Liver (tissue), 7 donors: ENCODE measurements at regions not wholly inside any gene's neighbourhood (a gene's known extent, or its start where the extent isn't known, plus 50 kb on each side); places are given as distances from the start of the nearest gene placed in this dataset.

Experiments used
- DNase-seq: peaks from one replicate; pipeline ENCODE4 v3.0.0-alpha.2; 2017; ENCODE audit warnings: low spot score
- H3K27ac ChIP-seq, 2 donors: one replicate each; pipeline ENCODE4 v1.7.0; 2013; ENCODE audit warnings: inconsistent platforms in 2 of 2, low read length in 2 of 2, control low read depth in 1 of 2, low read depth in 1 of 2, mild to moderate bottlenecking in 1 of 2
- H3K27me3 ChIP-seq, 4 donors: one replicate each; pipeline versions ENCODE4 v1.6.1 to v1.7.0; 2013; ENCODE audit warnings: low read length in 3 of 4, inconsistent platforms in 1 of 4, mild to moderate bottlenecking in 1 of 4, moderate library complexity in 1 of 4; ENCODE audit not compliant: control insufficient read depth in 4 of 4, insufficient read depth in 4 of 4
- H3K36me3 ChIP-seq, 4 donors: one replicate each; pipeline versions ENCODE4 v1.6.1 to v1.7.0; 2013; ENCODE audit warnings: low read length in 3 of 4, mild to moderate bottlenecking in 3 of 4, low read depth in 1 of 4, moderate library complexity in 1 of 4; ENCODE audit not compliant: control insufficient read depth in 4 of 4, insufficient read depth in 3 of 4
- H3K4me1 ChIP-seq, 4 donors: one replicate each; pipeline versions ENCODE4 v1.6.1 to v1.7.0; 2013; ENCODE audit warnings: low read length in 3 of 4, mild to moderate bottlenecking in 3 of 4, moderate library complexity in 1 of 4; ENCODE audit not compliant: control insufficient read depth in 4 of 4, insufficient read depth in 4 of 4
- H3K4me3 ChIP-seq, 3 donors: one replicate each; pipeline versions ENCODE4 v1.6.1 to v1.7.0; 2013; ENCODE audit warnings: low read length in 3 of 3, control low read depth in 1 of 3, low read depth in 1 of 3, mild to moderate bottlenecking in 1 of 3
- H3K9ac ChIP-seq, 2 donors: one replicate each; pipeline ENCODE4 v1.7.0; 2013; ENCODE audit warnings: low read length in 2 of 2, mild to moderate bottlenecking in 2 of 2, moderate library complexity in 2 of 2, control low read depth in 1 of 2, low read depth in 1 of 2
- H3K9me3 ChIP-seq, 4 donors: one replicate each; pipeline versions ENCODE4 v1.6.1 to v1.7.0; 2013; ENCODE audit warnings: low read length in 3 of 4; ENCODE audit not compliant: control insufficient read depth in 4 of 4
- ATF3 ChIP-seq: IDR thresholded peaks from 2 replicates; pipeline ENCODE4 v1.6.1; 2016; ENCODE audit warnings: antibody characterized with exemption
- EGR1 ChIP-seq, 2 donors: IDR thresholded peaks; 2 replicates each; pipeline ENCODE4 v1.6.1; 2016 to 2018; ENCODE audit warnings: antibody characterized with exemption in 2 of 2, low read depth in 2 of 2
- FOXA1 ChIP-seq: IDR thresholded peaks from 2 replicates; pipeline ENCODE4 v1.6.1; 2016; ENCODE audit warnings: antibody characterized with exemption
- GABPA ChIP-seq, 2 donors: IDR thresholded peaks in 1 of 2; conservative IDR thresholded peaks in 1 of 2; 2 replicates each; pipeline ENCODE4 v1.6.1; 2016; ENCODE audit warnings: antibody characterized with exemption in 2 of 2, mild to moderate bottlenecking in 1 of 2, moderate library complexity in 1 of 2
- JUND ChIP-seq, 2 donors: IDR thresholded peaks; 2 replicates each; pipeline ENCODE4 v1.6.1; 2016; ENCODE audit warnings: antibody characterized with exemption in 2 of 2
- RAD21 ChIP-seq, 2 donors: IDR thresholded peaks; 2 replicates each; pipeline ENCODE4 v1.6.1; 2016; ENCODE audit warnings: antibody characterized with exemption in 2 of 2, mild to moderate bottlenecking in 2 of 2
- REST ChIP-seq: IDR thresholded peaks from 2 replicates; pipeline ENCODE4 v1.6.1; 2016; ENCODE audit warnings: antibody characterized with exemption, mild to moderate bottlenecking
- WGBS: extraction: QIAGEN DNeasy Blood & Tissue Kit; methylation state at CpG from one replicate; pipeline ENCODE4 v1.1.7; 2013; 5-methylcytosine and 5-hydroxymethylcytosine counted together
- TF ChIP-seq, protein P1 (sequence below): IDR thresholded peaks from 2 replicates; pipeline ENCODE4 v1.6.1; 2016; ENCODE audit warnings: antibody characterized with exemption
- donor health status: healthy.
- donor health status: healthy.
- donor health status: healthy.
- donor health status: healthy.

DNA sequence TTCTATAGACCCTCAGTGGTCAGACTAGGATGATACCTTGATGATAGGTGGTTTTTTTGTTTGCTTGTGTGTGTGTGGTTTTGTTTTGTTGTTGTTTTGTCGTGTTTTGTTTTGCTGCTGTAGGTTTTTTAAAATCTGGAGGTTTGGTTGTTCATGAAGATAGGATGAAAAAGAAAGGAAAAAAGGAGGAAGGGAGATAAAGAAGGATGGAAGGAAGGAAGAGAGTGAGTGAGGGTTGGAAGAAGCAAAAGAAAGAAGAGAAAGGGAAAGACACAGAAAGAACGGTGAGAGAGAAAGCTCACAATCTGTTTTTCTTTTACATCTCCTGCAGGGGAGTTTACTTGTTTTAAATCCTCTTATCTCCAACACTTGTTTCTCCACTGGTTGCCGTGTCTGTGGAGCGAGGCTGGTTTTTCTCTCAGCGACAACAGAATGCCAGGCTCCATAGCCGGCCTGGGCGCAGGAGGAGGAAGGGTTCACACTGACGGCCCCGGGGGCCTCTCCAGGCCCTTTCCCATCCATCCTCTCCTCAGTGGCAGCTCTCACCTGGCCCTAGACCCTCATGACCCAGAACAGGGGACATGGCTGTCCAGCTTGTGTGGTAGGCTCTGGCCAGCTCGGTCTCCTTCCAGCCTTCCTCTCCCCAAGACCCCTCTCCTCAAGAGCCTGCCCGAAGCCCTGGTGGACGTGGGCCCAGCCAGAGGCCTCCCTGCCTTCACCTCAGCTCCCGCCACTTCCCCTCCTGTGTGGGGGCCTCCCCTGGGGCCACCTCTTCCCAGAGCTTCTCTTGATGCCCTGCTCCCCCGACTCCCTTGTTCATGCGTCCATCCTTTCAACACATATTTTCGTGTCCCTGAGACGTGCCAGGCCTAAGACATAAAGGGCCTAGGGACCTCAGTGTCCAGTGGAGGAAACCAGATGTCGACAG, 168.4 kb downstream of the VEGFA start:
- Histone ChIP-seq H3K27ac (no peak overlapping the region), H3K4me1 (no peaks in the 10 kb centered on the region), H3K4me3 (no peak overlapping the region), H3K9ac (no peak overlapping the region), H3K9me3 (no peaks in the 10 kb centered on the region), H3K27me3 (no peaks in the 10 kb centered on the region), H3K36me3 (no peaks in the 10 kb centered on the region)
- TF ChIP-seq FOXA1: no peak
- no peak for TF ChIP-seq RAD21 (IDR thresholded peaks at IDR 0.05)
- no peak for TF ChIP-seq GABPA (IDR thresholded peaks at IDR 0.05 in 1 of 2, conservative IDR thresholded peaks at IDR 0.05 in 1 of 2)
- no peak for TF ChIP-seq REST
- no peak for TF ChIP-seq JUND (IDR thresholded peaks at IDR 0.05)
- TF ChIP-seq EGR1 (IDR thresholded peaks at IDR 0.05; ENCODE audit: low read depth in 2 of 2): no peak
- 95% methylated on average over 18 of the region's 18 CpGs for WGBS
- DNase-seq: no peak

DNA sequence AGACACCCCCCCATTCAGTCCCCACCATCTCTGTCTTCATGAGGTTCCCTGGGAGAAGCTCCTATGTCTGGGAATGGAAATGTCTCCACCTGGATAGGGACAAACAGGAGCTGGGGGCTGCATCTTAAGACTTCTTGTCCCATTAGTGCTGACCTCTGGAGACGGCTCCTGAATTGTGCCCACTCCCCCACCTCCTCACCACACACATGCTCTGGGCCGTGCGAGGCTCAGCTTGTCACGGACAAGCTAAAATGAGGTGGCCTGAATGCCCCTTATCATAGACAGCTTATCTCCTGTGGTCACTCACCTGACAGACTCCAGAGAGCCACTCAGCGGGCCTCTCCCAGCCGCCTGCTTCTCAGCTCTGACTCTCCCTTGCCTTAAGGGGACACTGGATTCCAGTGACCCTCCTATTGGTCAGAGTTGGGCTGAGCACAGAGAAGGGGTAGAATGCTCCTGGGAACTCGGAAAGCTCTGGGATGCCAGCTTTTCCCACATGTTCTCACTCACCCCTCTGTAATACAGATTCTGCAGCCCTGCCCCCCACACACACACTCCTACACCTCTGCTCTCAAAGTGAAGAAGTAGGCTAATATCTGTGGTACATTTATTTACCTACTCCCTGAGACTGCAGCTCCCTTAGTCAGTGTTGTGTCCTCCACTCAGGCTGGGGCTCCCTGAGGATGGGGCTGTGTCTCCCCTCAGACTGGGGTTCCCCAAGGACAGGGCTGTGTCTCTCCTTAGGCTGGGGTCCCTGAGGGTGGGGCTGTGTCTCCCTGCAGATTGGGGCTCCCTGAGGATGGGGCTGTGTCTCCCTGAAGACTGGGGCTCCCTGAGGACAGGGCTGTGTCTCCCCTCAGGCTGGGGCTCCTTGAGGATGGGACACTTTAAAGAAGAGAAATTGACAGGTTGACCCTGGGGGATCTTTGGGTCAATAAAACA, 167.5 kb downstream of the VEGFA start:
- Histone ChIP-seq H3K27ac (no peak overlapping the region), H3K36me3 (no peaks in the 10 kb centered on the region), H3K9ac (no peak overlapping the region), H3K4me1 (no peaks in the 10 kb centered on the region), H3K27me3 (no peaks in the 10 kb centered on the region), H3K4me3 (no peak overlapping the region), H3K9me3 (no peaks in the 10 kb centered on the region)
- TF ChIP-seq ATF3: no peak
- TF ChIP-seq, protein P1, sequence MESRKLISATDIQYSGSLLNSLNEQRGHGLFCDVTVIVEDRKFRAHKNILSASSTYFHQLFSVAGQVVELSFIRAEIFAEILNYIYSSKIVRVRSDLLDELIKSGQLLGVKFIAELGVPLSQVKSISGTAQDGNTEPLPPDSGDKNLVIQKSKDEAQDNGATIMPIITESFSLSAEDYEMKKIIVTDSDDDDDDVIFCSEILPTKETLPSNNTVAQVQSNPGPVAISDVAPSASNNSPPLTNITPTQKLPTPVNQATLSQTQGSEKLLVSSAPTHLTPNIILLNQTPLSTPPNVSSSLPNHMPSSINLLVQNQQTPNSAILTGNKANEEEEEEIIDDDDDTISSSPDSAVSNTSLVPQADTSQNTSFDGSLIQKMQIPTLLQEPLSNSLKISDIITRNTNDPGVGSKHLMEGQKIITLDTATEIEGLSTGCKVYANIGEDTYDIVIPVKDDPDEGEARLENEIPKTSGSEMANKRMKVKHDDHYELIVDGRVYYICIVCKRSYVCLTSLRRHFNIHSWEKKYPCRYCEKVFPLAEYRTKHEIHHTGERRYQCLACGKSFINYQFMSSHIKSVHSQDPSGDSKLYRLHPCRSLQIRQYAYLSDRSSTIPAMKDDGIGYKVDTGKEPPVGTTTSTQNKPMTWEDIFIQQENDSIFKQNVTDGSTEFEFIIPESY: no peak
- TF ChIP-seq EGR1 (IDR thresholded peaks at IDR 0.05; ENCODE audit: low read depth in 2 of 2): no peak
- DNase-seq: no peak
- WGBS: 94% methylated on average over 7 of the region's 7 CpGs
